ENCODE measurements at regions not wholly inside any gene's neighbourhood (a gene's known extent, or its start where the extent isn't known, plus 50 kb on each side); places are given as distances from the start of the nearest gene placed in this dataset.

DNA sequence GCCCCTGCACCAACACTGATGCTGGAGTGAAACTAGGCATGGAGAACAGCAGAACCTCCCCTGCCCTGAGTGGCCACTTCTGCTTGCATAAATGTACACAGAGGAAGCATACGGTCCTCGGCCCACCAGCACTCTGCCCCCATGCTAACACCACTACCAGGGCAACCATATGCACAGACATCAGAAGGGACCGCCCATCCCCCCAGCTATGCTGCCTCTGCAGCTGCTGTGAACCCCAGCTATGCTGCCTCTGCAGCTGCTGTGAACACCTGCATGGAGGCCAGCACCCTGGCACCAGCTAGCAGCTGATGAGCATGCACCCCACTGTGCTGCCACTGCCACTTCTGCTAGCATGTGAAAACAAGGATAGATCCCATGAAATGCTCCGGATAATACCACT, 250.3 kb downstream of the TUSC1 start:
- DNase-seq (ENCODE audit: low read depth): no peak
- no peak overlapping the region for H3K4me3 ChIP-seq (replicated peaks; ENCODE audit: low read depth, low read length)
- TF ChIP-seq, protein P1, sequence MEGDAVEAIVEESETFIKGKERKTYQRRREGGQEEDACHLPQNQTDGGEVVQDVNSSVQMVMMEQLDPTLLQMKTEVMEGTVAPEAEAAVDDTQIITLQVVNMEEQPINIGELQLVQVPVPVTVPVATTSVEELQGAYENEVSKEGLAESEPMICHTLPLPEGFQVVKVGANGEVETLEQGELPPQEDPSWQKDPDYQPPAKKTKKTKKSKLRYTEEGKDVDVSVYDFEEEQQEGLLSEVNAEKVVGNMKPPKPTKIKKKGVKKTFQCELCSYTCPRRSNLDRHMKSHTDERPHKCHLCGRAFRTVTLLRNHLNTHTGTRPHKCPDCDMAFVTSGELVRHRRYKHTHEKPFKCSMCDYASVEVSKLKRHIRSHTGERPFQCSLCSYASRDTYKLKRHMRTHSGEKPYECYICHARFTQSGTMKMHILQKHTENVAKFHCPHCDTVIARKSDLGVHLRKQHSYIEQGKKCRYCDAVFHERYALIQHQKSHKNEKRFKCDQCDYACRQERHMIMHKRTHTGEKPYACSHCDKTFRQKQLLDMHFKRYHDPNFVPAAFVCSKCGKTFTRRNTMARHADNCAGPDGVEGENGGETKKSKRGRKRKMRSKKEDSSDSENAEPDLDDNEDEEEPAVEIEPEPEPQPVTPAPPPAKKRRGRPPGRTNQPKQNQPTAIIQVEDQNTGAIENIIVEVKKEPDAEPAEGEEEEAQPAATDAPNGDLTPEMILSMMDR (IDR thresholded peaks at IDR 0.05; ENCODE audit: low read length, missing control alignments): no peak

DNA sequence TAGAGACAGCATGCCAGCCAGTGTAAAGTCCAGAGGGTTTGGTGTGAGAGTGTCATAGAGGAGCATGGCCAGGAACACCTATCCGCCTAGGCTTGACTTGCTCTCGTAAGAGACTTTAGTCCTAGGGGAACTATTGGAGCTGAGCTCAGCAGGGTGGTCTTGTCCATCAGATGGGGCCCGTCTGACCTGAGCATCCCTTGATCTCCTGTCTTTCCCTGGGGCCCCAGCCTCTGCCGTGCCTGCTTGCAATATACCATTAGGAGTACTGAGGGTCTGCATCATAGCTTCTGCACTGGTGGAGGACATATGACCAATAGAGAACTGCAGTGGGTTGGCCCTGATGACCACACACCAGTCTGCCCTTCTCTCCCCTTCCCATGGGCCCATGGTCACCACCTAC, 251.0 kb downstream of the TUSC1 start:
- H3K4me3 ChIP-seq (replicated peaks; ENCODE audit: low read depth, low read length): no peak overlapping the region
- TF ChIP-seq, protein P1 (IDR thresholded peaks at IDR 0.05; ENCODE audit: low read length, missing control alignments): no peak

DNA sequence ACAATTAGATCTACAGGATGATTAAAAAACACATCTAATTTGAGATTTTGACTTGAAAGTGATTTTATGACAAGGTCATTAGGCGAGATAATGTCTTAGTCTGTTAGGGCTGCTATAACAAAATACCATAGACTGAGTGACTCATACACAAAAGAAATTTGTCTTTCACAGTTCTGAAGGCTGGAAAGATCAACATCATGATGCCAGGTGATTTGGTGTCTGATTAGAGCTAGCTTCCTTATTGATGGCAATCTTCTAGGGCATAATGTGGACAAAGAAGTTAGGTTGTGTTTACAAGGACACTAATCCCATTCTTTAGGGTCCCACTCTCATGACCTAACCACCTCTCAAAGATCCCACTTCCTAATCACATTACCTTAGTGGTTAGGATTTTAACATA, 256.7 kb downstream of the TUSC1 start:
- no peak for DNase-seq (ENCODE audit: low read depth)
- H3K4me3 ChIP-seq (replicated peaks; ENCODE audit: low read depth, low read length): no peak overlapping the region
- TF ChIP-seq, protein P1 (IDR thresholded peaks at IDR 0.05; ENCODE audit: low read length, missing control alignments): no peak

More for the DNA sequence above, 251.0 kb downstream of the TUSC1 start:
- DNase-seq (ENCODE audit: low read depth): no peak

DNA sequence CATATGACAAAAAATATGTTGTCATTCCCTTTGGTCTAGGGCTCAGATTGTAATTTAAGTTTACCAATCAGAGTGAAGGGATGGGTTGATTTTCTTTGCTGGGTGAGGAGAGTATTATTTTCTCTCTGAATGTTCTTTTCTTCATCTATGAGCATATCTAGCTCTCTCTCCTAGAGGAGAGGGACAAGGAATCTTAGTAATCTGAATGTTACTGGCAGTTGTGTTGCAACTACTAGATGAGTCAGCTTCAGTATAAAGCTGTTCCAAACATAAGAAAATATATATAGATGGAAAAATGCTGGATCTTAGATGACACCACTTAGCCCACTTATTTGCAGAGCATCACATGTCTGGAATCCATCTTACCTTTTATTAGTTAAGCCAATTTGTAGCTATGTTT, 259.3 kb downstream of the TUSC1 start:
- peak; percentile 3 for DNase-seq (ENCODE audit: low read depth)
- TF ChIP-seq, protein P1 (IDR thresholded peaks at IDR 0.05; ENCODE audit: low read length, missing control alignments): no peak
- no peak overlapping the region for H3K4me3 ChIP-seq (replicated peaks; ENCODE audit: low read depth, low read length)

DNA sequence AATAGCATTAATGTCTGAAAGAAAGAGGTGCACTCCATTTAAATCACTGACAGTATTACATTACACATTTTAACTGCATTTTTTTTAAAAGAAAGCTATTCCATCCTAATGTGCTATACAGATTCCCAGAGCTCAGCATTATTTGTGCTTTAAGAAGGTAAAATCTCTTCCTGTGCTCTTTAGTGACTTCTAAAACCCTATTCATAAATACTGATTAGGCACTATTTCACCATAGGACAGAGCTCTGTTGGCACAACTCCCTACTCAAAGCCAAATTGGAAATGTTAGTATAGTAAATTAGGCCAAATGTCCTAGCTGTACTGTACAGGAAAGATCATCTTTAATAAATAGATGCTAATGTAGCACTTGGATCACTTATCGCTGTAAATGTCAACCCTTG, 262.5 kb downstream of the TUSC1 start:
- no peak overlapping the region for H3K4me3 ChIP-seq (replicated peaks; ENCODE audit: low read depth, low read length)
- DNase-seq (ENCODE audit: low read depth): no peak
- TF ChIP-seq, protein P1 (IDR thresholded peaks at IDR 0.05; ENCODE audit: low read length, missing control alignments): no peak

DNA sequence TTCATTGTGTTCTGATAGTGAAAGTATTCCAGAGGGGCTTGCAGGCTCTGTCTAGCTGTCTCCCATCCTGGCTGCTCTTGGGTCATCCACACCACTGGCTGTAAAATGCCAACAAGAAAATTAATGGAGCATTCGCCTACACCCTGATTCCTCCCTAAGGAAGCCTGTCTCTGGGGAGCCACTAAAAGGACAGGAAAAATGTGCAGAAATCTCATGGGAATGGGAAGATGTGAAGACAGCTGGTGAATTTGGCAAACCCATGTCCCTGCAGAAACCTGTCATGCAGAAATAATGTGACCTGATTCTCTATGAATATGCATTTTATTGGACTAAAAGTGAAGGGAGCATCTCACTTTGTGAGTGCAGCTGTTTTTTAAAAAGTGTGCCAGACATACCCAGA, 265.6 kb downstream of the TUSC1 start:
- DNase-seq (ENCODE audit: low read depth): no peak
- H3K4me3 ChIP-seq (replicated peaks; ENCODE audit: low read depth, low read length): no peak overlapping the region
- TF ChIP-seq, protein P1 (IDR thresholded peaks at IDR 0.05; ENCODE audit: low read length, missing control alignments): no peak

DNA sequence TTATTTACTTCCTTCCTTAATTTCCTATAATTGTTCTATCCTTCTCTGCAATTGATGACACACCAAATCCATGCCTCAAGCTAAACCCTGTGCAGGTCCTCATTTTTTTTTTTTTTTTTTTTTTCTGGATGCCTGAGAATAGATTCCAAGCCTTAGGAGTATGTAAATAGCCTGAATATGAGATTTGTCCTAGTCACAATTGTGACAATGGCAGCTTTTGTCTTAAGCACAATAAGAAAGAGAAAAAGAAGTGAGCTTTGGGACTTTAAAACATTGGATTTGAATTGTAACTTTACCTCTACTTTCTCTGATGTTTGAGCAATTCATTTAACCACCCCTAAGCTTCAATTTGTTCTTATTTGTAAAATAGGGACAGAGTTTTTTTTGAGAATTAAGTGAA, 280.5 kb downstream of the TUSC1 start:
- TF ChIP-seq, protein P1 (IDR thresholded peaks at IDR 0.05; ENCODE audit: low read length, missing control alignments): no peak
- no peak for DNase-seq (ENCODE audit: low read depth)

More for the DNA sequence above, 280.5 kb downstream of the TUSC1 start:
- no peak overlapping the region for H3K4me3 ChIP-seq (replicated peaks; ENCODE audit: low read depth, low read length)

Measured in fibroblast of pulmonary artery (primary cell).